ENCODE measurements at regions not wholly inside any gene's neighbourhood (a gene's known extent, or its start where the extent isn't known, plus 50 kb on each side); places are given as distances from the start of the nearest gene placed in this dataset.

- Histone ChIP-seq H2AFZ (ENCODE audit: low read length) (no peak overlapping the region), H3K4me2 (ENCODE audit: low read depth, low read length) (no peak overlapping the region), H3K27me3 (ENCODE audit: control insufficient read depth in 1 of 2, insufficient read depth in 2 of 2, low read length in 2 of 2) (no peaks in the 10 kb centered on the region; a peak in 1 of 5 replicates), H3K4me3 (replicated peaks in 1 of 3; ENCODE audit: insufficient read depth in 1 of 3, low read depth in 2 of 3, low read length in 3 of 3) (no peak overlapping the region), H3K4me1 (ENCODE audit: insufficient read depth, low read length) (no peaks in the 10 kb centered on the region), H4K20me1 (ENCODE audit: insufficient read depth, low read length) (no peaks in the 10 kb centered on the region), H3K79me2 (ENCODE audit: insufficient read depth, low read length) (no peaks in the 10 kb centered on the region), H3K36me3 (replicated peaks in 1 of 2; ENCODE audit: control insufficient read depth in 1 of 2, insufficient read depth in 2 of 2, low read length in 2 of 2) (no peaks in the 10 kb centered on the region), H3K27ac (ENCODE audit: extremely low read length, insufficient read depth, low read length) (no peak overlapping the region), H3K9me3 (ENCODE audit: low read length) (no peaks in the 10 kb centered on the region), H3K9ac (ENCODE audit: insufficient read depth, low read depth, low read length) (no peak overlapping the region)
- ChIA-PET CTCF (ENCODE audit: low intra/inter-chr PET ratio, low total read pairs) (no interaction called here), POLR2A (no interaction called here)
- in situ Hi-C loops (cut with HindIII; ENCODE audit: extremely low pct_ligation_motif_present, low pct_unique_long_range_greater_than_20kb), result no loop called here
- ATAC-seq (no peak), FAIRE-seq (no peak), DNase-seq (ENCODE audit: low spot score) (no peak)
- TF ChIP-seq ZNF792 (CRISPR knock-in tag; IDR thresholded peaks at IDR 0.05) (no peak), THYN1 (CRISPR knock-in tag; IDR thresholded peaks at IDR 0.05; ENCODE audit: borderline replicate concordance, low read depth) (no peak), ZNF616 (CRISPR knock-in tag; IDR thresholded peaks at IDR 0.05; ENCODE audit: low read depth) (no peak), ZNF205 (CRISPR knock-in tag; IDR thresholded peaks at IDR 0.05) (no peak), ZNF883 (CRISPR knock-in tag; IDR thresholded peaks at IDR 0.05; ENCODE audit: not compliant biosample characterization) (no peak), GLMP (CRISPR knock-in tag; IDR thresholded peaks at IDR 0.05; ENCODE audit: borderline replicate concordance) (no peak), KAT2B (IDR thresholded peaks at IDR 0.05; ENCODE audit: borderline replicate concordance, low read depth, low read length) (no peak), XBP1 (CRISPR knock-in tag; IDR thresholded peaks at IDR 0.05) (no peak), CHD4 (IDR thresholded peaks at IDR 0.05; ENCODE audit: borderline replicate concordance, low read length) (no peak), PRPF4 (IDR thresholded peaks at IDR 0.05; ENCODE audit: low read depth, low read length, poor library complexity, severe bottlenecking) (no peak), MED13 (CRISPR knock-in tag; IDR thresholded peaks at IDR 0.05) (no peak), ZNF724P (CRISPR knock-in tag; IDR thresholded peaks at IDR 0.05; ENCODE audit: borderline replicate concordance) (no peak), GZF1 (CRISPR knock-in tag; IDR thresholded peaks at IDR 0.05) (no peak)
- 3% methylated on average over 5 of the region's 5 CpGs for WGBS (ENCODE audit: low lambda C conversion rate)
- BruUV-seq (replicated peaks), result no TSS peak
- intact Hi-C loops (cut with micrococcal nuclease; ENCODE audit: unreplicated experiment), result no loop called here
These were observed 277.5 kb upstream of the CDIN1 start for GRCh38 chr15:36301947-36302346.

Data from HepG2 (cell line).